AG09319 (cell line): ENCODE measurements at regions not wholly inside any gene's neighbourhood (a gene's known extent, or its start where the extent isn't known, plus 50 kb on each side); places are given as distances from the start of the nearest gene placed in this dataset.

Experiments
- DNase-seq: peaks from one replicate; pipeline ENCODE4 v3.0.0-alpha.2; 2010; ENCODE audit warnings: low read depth; ENCODE audit errors: extremely low read depth
- TF ChIP-seq, protein P1 (sequence below): IDR thresholded peaks from 2 replicates; pipeline ENCODE4 v1.5.1; 2011; ENCODE audit warnings: low read depth, mild to moderate bottlenecking, inconsistent platforms, low read length, moderate library complexity

DNA sequence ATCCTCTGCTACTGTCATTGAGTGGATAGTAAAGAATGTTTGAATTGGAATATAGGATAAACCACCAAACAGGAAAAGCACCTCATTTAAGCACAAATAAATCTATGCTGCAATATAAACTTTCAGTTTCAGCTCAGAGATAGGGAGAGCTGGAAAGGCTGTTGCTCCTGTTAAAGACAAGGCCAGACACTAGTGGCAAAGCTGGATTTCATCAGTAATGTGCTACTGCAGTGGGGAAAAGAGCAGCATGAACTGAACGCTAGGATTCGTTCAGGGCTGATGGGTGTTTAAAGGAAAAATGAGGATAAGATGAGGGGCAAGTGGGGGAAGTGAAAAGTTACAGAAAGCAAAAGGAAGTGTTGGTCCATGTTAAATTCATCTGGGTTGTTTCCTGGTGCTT is 775.4 kb upstream of the COBL start:
- no peak for DNase-seq
- TF ChIP-seq, protein P1, sequence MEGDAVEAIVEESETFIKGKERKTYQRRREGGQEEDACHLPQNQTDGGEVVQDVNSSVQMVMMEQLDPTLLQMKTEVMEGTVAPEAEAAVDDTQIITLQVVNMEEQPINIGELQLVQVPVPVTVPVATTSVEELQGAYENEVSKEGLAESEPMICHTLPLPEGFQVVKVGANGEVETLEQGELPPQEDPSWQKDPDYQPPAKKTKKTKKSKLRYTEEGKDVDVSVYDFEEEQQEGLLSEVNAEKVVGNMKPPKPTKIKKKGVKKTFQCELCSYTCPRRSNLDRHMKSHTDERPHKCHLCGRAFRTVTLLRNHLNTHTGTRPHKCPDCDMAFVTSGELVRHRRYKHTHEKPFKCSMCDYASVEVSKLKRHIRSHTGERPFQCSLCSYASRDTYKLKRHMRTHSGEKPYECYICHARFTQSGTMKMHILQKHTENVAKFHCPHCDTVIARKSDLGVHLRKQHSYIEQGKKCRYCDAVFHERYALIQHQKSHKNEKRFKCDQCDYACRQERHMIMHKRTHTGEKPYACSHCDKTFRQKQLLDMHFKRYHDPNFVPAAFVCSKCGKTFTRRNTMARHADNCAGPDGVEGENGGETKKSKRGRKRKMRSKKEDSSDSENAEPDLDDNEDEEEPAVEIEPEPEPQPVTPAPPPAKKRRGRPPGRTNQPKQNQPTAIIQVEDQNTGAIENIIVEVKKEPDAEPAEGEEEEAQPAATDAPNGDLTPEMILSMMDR = no peak

DNA sequence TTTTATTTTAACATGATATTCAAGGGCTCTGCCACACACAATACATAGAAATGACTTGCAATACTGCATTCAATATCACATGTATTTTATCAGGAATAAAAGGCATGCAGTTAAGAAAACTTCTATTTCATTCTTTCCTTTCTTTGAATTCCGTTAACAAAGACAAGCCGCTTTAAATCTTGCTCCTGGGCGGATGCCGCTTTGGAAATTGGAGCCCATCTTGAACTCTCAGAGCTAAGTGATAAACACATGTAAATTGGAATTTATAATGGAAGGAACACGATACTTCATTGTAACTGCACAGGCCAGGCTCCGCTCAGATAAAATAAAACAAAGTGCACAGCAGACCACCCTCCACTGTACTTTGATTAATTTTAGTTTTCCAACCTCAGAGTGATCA is 774.5 kb upstream of the COBL start:
- no peak for DNase-seq
- TF ChIP-seq, protein P1 = no peak

DNA sequence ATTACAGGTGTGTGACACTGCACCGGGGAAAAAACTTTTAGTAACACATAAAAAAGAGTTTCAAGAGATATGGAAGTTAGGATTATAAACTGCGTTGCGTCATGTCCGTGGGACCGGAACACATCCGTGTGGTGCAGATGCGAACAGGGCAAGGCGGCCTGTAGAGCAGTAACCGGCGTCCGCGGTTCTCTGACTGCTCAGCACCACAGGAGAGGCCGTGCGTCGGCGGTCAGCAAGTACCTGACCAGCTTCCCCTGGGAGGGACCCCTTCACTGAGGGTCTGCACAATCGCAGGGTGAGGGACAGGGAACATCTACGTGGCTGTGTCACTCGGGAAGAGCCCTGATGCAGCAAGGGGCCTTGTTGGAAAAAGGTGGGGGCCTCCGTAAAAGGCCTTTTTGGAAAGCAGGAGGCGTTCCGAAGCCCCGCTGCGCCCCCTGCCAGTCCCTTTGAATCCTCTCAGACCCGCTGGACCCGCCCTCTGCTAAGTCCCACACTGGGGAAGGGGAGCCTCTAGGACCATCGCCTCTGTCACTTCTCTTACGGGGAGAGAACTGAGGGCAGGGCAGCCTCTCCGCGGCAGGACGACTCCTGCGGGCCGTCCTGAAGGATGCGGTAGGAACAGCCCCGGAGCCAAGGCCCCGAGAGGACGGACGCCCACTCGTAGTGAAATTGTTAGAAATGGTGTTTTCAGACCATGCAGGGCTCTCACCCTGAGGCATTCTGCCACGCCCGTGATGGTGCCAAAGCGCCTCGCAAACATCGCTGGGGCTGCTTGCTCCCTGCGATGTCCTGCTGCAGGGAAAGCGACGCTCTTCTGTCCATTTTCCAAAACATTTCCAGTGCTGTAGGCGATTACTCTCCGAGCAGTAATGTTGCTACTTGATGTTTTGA is 771.6 kb upstream of the COBL start:
- no peak for DNase-seq
- TF ChIP-seq, protein P1 = no peak

DNA sequence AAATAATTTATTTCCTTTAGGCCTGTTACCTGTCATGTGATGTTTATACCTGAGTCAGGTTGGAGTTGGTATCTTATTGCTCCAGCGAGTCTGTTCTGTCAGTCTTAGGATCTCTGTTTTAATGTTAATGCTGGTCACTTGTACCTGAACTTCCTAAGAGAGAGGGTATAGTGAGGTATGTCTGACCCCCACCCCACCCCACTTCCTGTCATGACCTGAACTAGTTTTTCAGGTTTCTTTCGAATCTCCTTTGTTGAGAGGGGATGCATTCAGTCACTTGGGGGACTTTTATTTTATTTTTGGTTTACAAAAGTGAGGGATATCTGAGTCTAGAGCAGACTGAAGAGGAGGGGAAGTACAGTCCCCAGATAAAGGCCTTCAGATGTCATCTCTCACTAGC is 769.0 kb upstream of the COBL start:
- TF ChIP-seq, protein P1 = no peak
- no peak for DNase-seq

DNA sequence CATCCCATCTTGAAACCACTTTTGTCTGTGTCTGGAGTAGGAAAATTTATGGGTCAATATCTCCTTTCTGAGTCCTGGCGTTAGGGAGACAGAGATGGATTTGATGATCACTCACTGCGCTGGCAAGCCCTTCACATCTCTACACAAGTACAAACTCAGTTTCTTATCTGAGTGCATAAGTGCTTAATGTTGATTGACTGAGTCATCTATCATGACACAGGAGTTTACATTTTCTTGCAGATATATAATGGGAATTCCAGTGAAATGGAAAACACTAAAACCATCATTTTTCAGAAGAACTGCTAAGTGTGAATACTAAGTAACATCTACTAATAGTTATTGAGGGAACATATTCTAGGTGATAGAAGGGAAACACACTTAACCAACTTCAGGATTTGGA is 763.9 kb upstream of the COBL start:
- TF ChIP-seq, protein P1 = no peak
- DNase-seq = no peak

DNA sequence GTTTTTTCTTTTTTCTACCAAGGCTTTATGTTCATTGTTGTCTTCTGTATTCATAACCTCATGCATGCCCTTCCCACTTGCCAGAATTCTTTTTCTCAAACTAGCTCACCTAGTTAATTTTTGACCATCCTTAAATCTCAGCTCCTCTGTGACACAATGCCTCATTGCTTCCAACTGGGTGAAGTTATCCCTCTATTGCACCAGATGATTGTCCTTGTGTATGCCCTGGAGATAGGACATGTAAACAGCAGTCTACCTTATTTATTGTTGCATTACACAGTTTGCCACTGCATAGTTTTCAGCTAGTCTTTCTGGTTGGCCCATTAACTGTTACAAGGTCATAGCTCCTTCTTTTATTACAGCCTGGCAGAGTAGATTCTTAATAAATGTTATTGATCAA is 763.1 kb upstream of the COBL start:
- TF ChIP-seq, protein P1 = no peak
- DNase-seq = no peak

DNA sequence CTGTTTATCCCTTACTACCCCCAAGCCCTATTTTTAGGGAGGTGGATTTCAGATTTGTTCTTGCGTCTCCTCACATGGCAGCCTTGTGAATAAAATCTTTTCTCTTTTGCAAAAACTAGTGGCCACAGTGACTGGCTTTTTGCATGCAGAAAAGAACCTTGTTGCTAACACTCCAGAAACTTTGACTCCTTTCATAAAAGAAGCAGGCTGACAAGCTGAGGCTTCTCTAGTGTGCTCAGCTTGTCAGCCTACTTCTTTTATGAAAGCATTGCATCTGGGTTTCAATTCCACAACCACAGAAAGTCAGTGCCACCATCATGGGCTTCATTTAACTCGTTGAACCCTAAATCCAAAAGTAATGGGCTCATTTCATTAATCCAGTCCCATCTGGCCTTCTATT is 761.0 kb upstream of the COBL start:
- no peak for DNase-seq
- TF ChIP-seq, protein P1 = no peak
